Activated CD8-positive, alpha-beta memory T cell treated with anti-CD3 and anti-CD28 coated beads, Interleukin-2, amount 50 U/mL, for 24 hours (primary cell): ENCODE measurements at regions not wholly inside any gene's neighbourhood (a gene's known extent, or its start where the extent isn't known, plus 50 kb on each side); places are given as distances from the start of the nearest gene placed in this dataset.
"Not testable (repeated sequence)": the region's sequence is repeated elsewhere in the genome, so short reads cannot be mapped to it uniquely, and the experiment has no call there.

Experiments used
- DNase-seq: peaks from one replicate; pipeline ENCODE4 v3.0.0-alpha.2; 2020; ENCODE audit errors: extremely low read depth

DNA sequence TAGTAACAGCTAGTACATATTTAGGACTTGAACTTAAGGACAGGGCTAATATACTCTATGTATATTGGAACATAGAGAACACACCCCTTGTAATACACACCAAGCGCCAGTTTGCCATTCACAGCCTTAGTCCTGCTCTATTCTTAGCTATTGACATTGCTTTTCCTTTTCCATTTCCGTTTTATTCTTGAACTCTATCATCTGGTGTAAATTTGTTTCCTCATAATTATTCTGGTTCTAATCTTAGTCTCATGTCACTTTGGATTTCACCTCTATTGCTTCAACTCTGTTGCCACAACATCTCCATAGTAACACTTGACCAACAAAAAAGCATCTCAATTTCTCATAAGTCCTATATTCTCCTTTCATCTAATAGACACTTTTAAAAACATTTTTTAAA is 225.7 kb downstream of the PHLDA1 start:
- DNase-seq, result no peak

DNA sequence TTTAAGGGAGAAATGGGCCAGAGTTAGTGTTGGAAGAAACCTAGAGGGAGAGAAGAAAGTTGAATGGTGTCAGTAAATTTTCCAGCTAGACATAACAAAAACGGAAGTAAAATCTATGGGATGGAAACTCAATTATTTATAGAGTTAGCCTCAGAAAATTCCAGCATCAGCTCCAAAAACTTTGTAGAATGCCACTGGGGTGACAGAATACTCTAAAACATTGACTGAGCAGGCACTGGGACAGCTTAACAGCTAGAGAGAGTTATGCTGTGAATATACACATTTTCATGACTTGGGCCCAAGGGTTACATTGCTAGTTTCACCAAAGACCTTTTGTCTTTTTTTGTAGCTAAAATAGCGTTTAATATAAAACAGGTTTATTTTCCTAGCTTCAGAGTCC is 226.3 kb downstream of the PHLDA1 start:
- no peak for DNase-seq

DNA sequence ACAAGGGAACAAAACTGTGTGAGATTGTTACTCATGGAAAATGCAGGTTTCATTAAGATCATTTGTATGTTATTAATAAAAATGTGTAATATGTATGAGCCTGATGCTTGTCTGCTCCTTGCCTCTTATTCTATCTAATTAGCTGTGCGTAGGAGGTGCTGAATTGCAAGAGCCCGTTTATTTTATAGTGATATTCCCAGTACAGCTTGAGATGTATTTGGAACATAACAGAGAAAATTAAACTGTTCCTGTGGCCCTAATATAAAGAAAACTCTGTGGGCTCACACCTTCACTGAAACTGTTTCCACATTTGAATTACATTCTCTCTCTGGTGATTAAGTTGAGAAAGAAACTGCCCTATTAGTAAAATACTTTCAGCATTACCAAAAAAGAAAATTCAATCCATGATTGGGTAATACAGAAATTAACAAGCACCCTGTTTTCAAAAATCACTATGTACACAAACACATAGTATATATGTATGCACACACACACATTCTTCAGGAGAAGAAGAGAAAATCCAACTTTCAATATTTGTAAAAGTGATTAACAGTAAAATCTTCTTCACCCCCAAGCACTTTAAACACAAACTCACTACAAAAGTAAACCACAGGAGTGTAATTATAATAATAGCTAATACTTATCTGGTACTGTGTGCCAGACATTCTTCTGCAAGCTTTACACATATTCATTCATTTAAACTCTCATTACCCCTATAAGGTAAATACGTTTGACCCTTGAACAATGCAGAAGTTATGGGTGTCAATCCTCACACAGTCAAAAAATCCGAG is 233.2 kb downstream of the PHLDA1 start:
- DNase-seq, result no peak

DNA sequence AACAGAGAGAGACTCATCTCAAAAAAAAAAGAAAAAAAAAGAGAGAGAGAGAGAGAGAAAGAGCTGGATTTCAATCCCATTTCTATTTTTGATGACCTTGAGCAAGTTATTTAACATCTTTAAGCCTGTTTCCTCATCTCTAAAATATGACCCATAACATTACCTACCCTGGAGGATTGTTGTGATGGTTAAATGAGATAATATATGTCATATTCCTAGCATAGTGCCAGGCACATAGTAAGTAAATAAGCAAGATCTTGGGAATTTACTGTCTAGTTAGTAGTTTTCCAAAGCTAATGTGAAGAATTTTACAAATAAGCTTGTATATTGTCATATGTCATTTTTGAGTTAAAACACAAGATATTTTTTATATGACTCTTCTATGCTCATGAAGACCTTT is 236.5 kb downstream of the PHLDA1 start:
- no peak for DNase-seq

DNA sequence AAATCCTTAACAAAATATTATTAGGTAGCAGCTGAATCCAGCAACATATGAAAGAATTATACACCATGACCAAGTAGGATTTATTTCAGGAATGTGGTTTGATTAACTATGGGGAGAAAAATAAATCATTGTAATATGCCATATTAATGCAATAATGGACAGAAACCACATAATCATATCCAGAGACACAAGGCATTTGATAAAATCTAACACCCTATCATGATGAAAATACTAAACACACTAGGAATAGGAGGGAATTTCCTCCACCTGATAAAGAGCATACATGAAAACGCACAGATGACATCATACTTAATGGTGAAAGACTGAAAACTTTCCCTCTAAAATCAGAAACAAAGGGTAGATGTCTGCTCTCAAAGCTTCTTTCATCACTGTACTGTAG is 238.9 kb downstream of the PHLDA1 start:
- no peak for DNase-seq

DNA sequence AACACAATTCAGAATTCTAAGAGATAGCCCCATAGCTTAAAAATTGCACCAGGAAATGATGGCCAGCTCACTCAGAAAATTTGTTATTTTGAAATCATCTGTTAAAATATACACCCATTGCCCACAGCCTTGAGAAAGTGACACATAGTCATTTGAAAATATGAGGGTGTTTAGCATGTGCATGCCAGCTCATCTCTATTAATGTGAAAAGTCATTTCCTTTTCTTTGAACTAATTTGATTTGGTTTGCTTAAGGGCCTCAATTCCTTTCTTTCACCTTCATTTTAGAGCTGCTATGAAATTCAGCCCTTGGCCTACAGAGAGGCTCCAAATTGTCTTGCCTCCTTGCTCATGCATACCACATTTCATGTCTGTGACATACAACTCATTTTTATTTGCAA is 241.4 kb downstream of the PHLDA1 start:
- DNase-seq, result no peak

DNA sequence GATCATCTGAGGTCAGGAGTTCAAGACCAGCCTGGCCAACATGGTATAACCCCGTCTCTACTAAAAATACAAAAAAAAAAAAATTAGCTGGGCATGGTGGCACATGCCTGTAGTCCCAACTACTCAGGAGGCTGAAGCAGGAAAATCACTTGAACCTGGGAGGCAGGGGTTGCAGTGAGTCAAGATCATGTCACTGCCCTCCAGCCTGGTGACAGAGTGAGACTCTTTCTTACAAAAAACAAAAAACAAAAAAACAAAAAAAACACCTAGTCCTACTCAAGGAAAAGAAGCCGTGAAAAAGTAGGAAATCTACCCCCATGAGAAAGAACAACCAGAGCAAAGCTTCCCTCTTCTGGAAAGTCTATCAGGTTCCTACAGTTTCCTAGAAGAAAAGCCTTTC is 244.4 kb downstream of the PHLDA1 start:
- DNase-seq, result not testable (repeated sequence)

DNA sequence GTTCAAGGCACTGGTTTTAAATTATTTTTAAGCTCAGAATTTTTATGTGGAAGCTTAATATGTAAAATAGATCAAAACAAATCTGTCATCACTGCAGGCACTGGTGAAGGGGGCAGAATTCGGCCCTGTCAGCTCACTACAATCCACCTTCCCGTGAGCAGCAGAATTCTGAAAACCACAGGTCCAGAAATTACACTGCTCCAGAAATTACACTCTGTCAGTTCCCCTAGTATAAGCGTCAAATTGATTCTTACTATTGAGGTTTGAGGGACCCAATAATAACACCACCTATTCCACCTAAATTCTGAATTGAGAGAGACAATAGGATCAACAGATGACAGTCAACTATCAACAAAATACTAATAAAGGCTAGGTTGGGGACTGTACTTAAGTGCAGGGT is 245.5 kb downstream of the PHLDA1 start:
- DNase-seq, result no peak

DNA sequence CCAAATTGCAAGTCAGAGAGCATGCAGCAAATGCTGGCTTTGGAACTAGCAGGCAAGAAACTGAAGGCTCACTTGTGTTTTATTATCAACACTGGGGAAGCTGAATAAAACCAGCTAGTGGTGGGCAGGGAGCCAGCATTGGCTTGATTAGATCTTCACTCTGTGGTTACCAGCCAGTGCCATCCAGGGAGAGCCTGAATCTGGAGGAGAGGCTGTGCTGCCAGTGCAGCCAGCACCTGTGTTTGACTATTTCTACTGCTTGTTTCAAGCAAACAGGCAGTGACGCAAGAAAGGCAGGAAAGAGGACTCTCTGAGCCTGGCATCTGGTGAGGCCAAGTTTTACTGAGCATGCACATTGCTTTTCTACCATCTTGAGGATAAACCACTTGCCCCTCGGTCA is 247.0 kb downstream of the PHLDA1 start:
- no peak for DNase-seq

DNA sequence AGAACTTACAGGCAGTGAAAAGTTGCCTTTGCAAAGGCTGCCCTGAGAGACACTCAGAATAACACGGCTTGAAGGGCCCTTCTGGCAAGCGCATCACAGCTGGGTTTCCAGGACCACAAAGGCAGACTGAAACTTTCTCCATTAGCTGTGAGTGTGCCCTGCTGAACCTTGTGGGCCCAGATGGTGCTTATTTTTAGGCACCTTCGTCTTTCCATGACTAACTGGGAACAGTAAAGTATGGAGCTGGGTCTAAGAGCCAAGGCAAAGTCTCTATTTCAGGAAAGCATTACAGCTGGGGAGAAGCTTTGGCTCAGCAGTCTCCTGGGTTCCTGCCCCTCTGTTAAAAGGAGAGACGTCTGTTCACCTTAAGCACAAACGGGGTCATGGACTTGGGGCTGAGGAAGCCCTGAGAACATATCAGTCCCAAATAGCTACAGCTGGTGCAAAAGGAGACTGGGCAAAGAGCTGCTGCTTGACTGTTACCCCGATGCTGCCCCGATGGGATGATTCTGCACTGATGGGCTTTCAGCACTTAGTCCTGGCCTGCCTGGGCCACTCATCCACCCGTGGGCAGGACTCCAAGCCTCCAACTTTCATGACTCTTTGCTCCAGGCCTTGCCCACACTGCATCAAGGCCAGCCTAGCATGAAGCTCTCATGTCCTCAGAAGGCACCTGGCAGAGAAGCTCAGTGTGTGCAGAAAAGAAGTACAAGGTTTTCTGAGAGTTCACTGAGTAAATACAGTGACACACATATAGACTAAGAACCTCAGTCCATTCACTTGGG is 248.3 kb downstream of the PHLDA1 start:
- no peak for DNase-seq

DNA sequence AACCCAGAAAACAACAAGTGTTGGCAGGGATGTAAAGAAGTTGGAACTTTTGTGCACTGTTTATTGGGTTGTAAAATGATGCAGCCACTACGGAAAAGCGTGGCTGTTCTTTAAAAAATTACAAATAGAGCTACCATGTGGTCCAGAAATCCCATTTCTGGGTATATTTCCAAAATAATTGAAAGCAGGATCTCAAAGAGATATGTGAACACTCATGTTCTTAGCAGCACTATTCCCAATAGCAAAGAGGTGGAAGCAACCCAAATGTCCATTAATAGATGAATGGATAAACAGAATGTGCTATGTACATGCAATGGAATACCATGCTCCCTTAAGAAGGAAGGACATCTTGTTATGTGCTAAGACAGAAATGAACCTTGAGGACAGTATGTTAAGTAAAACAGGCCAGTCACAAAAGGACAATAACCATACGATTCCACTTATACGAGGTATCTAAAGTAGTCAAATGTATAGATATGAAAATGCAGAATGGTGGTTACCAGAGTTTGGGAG is 249.5 kb downstream of the PHLDA1 start:
- DNase-seq, result no peak

DNA sequence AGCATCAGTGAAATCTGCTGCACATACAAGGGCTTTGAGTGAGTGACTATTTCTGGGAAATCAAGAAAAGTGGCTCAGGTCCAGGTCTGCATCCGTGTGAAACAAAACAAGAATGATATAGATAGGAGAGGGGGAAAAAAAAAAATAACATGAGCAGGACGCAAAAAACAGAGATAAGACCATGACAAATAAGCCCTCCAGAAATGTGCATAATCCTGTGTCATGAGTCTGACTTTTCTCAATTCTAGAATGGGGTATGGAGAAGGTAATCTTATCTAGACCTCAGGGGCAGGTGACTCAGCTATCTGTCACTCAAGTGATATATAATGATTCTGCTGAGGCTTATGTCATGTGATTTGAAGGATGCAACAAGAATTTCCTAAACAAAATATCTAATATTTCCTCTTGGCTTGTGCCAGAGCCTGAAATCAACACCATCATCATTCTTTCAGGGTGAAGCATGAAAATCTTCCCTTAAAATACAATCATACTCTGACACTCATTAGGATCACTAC is 250.0 kb downstream of the PHLDA1 start:
- no peak for DNase-seq

DNA sequence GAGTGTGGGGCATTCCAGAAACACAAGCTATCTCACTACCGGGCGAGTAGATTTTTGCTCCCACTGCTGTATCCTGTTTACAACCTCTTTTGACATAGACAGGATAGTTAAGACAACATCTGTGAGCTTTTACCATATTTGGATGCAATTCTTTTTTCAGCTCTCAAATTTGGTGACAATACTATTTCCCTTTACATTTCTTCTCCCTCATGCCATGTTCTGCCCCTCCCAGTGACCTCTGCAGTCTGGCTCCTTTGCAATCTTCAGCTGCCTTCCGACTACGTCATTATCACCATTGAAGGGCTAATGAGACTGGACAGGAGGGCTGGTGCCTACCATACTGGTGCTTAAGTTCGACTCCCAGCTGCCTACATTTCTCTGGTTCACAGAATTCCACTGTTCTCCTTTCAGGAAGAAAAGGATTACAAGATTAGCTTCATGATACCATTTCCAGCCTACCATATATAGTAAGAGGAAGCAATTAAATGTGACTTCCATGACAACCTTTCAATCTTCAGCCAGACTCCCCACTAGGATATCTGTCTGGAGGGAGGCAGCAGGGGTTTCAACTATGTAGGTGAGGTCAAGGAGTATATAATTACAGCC is 251.6 kb downstream of the PHLDA1 start:
- DNase-seq, result no peak

DNA sequence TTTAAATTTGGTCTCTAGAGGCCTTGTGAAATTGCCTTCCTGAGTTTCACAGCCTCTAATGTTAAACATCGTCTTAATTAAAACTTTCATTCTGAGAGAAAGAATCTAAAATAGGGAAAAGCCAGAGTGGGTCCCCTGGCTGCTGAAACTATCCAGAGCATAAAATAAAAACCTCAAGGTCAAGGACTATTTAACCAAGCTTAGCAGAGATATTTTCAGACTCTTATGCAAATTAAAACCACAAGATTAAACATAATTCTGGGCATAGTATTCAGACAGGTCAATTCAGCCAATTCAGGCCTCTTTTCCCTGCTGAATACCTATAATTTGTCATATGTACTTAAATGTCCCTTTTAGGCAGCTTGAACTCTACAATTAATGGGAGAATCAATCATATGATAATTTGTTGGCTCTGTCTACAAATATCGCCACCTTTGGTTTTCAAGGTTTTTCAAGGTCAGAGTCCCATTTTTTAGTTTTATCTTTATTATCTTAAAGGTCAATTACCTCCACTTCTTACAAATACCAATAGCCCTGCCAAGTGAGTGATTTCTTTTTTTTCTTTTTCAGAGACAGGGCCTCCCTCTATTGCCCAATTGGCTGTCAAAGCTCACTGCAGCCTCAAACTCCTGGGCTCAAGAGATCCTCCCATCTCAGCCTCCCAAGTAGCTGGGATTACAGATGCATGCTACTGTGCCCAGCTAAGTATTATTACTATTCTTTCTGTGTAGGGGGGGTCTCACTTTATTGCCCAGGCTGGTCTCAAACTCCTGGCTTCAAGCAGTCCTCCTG is 257.1 kb downstream of the PHLDA1 start:
- no peak for DNase-seq

DNA sequence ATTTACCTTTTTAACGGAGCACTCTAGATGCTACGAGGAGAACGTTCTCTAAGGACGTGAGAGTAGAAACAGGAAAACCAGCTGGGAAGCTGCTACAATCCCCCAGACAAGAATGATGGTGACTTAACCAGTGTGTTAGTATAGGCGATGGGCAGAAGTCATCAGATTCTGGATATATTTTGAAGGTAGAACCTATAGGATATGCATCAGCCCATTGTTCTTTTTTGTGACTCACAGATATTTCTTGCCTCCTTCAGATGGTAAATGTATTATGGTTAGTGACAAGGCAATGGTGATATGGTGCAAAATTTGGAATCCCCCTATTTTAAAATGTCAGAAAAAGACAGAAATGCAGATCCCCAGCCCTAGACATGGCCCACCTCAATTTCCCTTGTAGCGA is 258.2 kb downstream of the PHLDA1 start:
- no peak for DNase-seq

DNA sequence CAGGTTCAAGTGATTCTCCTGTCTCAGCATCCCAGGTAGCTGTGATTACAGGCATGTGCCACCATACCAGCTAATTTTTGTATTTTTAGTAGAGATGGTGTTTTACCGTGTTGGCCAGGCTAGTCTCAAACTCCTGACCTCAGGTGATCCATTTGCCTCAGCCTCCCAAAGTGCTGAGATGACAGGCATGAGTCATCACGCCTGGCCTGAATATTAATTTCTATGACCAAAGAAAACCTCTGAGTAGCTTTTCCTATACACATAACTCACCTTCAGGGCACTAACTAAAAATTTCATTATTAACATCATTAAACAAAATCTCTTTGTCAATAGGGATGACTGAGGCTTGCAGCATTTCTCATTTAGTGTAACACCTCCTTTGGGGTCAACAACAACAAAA is 259.6 kb upstream of the KRR1 start:
- DNase-seq, result no peak

DNA sequence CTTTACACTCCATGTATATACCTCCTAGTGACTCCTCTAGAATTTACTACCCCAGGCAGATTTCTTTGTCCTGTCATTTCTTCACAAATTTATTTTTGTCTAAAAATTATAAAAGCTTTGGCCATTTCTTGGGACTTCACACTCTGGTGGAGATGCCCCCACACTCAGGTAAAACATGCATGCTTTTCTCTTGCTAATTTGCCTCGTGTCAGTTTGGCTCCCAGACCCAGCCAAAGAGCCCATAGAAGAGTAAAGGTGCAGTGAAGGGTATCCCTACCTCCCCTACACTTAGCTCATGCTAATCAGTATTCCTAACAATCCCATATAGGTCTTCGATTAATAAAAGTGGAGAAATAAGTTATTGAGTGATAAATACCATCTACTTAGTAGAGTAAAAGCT is 256.5 kb upstream of the KRR1 start:
- DNase-seq, result no peak

DNA sequence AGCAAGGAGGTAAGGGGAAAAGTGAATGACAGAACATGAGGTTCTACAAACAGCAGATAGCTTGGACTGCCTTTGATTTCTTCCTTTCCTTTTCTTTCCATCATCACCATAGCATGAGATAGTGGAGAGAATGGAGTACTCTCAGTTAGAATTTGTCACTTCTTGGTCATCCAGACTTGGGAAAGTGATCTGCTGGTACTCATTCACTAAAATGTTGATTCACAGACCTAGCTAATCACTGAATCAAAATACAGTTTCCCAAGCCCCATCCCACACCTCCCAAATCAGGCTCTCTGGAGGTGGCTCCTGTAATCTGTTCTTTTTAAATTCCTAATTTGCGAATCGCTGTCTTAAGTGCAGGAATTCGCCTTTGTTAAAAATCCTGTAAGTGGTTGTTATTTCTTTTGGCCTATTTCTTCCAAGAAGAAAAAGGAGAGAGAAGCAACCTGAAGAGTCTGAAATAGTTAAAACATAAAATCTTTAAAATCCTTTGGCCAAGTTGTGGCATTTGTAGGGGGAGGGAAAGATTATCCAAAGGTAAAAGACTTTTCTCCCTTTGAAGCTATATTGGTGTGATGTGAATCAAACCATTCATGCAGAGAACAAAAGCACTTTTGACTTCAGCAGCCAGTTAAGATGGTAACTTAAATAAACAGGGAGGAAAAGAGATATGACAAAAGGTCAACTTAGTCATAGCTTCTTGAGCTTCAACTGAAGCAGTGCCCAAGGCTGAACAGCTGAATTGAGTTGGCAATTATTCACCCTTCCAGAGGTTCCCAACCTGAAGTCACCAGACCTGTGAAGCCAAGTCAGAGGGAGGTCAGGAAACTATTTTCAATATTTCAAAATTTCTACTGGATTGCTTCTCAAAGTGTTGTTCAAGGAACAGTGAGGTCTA is 255.1 kb upstream of the KRR1 start:
- DNase-seq, result no peak

DNA sequence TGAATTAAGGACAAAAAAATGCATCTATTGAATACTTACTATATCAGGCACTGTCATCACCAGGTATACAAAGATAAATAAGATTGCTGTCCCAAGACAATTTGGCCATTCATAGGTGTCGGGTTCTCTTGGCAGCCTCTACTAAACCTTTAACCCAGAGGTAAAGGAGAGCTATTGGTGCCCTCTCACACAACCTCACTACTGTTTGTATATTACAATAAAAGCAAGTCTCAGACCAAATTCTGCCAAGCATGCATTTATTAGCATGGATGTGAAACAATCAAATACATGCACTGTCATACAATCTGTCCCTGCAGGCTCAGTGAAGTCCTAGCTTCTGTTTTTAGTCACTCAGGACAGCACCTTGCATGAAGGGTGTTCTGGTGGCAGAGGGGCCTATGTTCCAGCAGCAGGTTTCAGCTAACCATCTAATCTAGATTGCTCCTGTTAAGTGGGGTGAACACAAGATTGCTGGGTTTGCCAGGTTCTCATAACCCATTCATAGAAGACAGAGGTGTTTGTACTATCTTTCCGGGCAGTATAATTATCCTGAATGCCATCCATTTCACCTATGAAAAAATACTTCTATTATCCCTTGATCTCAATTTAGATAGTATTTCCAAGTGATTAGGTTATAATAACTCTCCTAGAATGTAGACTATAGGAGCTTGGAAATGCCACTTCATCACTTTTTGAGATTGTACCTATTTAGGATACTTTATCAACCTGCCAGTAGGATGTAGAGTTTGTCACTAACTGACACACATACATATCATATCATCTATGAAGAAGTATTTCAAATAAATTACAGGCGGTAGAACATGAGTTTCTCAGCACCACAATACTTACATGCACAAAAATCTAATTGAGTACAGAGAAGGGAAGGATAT is 254.0 kb upstream of the KRR1 start:
- no peak for DNase-seq
